Trophoblast cell (in vitro differentiated cells and primary cell): ENCODE measurements at regions not wholly inside any gene's neighbourhood (a gene's known extent, or its start where the extent isn't known, plus 50 kb on each side); places are given as distances from the start of the nearest gene placed in this dataset.

Source experiments
- DNase-seq, 2 donors: peaks; one replicate each; pipeline ENCODE4 v3.0.0-alpha.2; 2016
- H2AFZ ChIP-seq: 2 replicates; pipeline ENCODE4 v1.6.1; 2013; ENCODE audit warnings: low read length, moderate library complexity, mild to moderate bottlenecking; ENCODE audit not compliant: insufficient read depth, poor library complexity
- H2AK5ac ChIP-seq: 2 replicates; pipeline ENCODE4 v1.6.1; 2013; ENCODE audit warnings: mild to moderate bottlenecking, low read length
- H2BK120ac ChIP-seq: 2 replicates; pipeline ENCODE4 v1.6.1; 2013; ENCODE audit warnings: low read length, mild to moderate bottlenecking, moderate library complexity; ENCODE audit not compliant: insufficient read depth, poor library complexity
- H2BK12ac ChIP-seq: 2 replicates; pipeline ENCODE4 v1.6.1; 2013; ENCODE audit warnings: mild to moderate bottlenecking, low read length, moderate library complexity
- H2BK5ac ChIP-seq: 2 replicates; pipeline ENCODE4 v1.6.1; 2013; ENCODE audit warnings: low read length, low read depth, moderate library complexity, mild to moderate bottlenecking; ENCODE audit not compliant: poor library complexity
- H3K14ac ChIP-seq: 2 replicates; pipeline ENCODE4 v1.6.1; 2013; ENCODE audit warnings: mild to moderate bottlenecking, low read length
- H3K18ac ChIP-seq: 2 replicates; pipeline ENCODE4 v1.6.1; 2013; ENCODE audit warnings: mild to moderate bottlenecking, low read length
- H3K23ac ChIP-seq: 2 replicates; pipeline ENCODE4 v1.6.1; 2013; ENCODE audit warnings: low read length
- H3K27ac ChIP-seq: 2 replicates; pipeline ENCODE4 v1.5.1; 2013; ENCODE audit warnings: low read depth, mild to moderate bottlenecking, inconsistent platforms, low read length, moderate library complexity
- H3K27me3 ChIP-seq: 2 replicates; pipeline ENCODE4 v1.6.1; 2013; ENCODE audit warnings: inconsistent platforms, mild to moderate bottlenecking, low read length, moderate library complexity; ENCODE audit not compliant: insufficient read depth
- H3K36me3 ChIP-seq, 2 experiments: 1 replicate in 1 of 2; 2 replicates in 1 of 2; pipeline ENCODE4 v1.6.1; 2013; ENCODE audit warnings: low read length in 2 of 2, mild to moderate bottlenecking in 2 of 2, moderate library complexity in 1 of 2; ENCODE audit not compliant: insufficient read depth in 2 of 2, control insufficient read depth in 1 of 2
- H3K4ac ChIP-seq: 2 replicates; pipeline ENCODE4 v1.6.1; 2013; ENCODE audit warnings: low read depth, mild to moderate bottlenecking, low read length, moderate library complexity
- H3K4me1 ChIP-seq, 2 experiments: 1 replicate in 1 of 2; 2 replicates in 1 of 2; pipeline ENCODE4 v1.6.1; 2013; ENCODE audit warnings: low read length in 2 of 2, mild to moderate bottlenecking in 2 of 2, moderate library complexity in 1 of 2; ENCODE audit not compliant: insufficient read depth in 2 of 2, control insufficient read depth in 1 of 2
- H3K4me2 ChIP-seq: 2 replicates; pipeline ENCODE4 v1.6.1; 2013; ENCODE audit warnings: inconsistent platforms, mild to moderate bottlenecking, low read length, moderate library complexity
- H3K4me3 ChIP-seq: 2 replicates; pipeline ENCODE4 v1.5.1; 2013; ENCODE audit warnings: mild to moderate bottlenecking, low read depth, low read length, inconsistent platforms
- H3K79me1 ChIP-seq: one replicate; pipeline ENCODE4 v1.6.1; 2013; ENCODE audit warnings: low read length
- H3K79me2 ChIP-seq: 2 replicates; pipeline ENCODE4 v1.6.1; 2013; ENCODE audit warnings: low read length, mild to moderate bottlenecking; ENCODE audit not compliant: control insufficient read depth, insufficient read depth, poor library complexity
- H3K9ac ChIP-seq: 2 replicates; pipeline ENCODE4 v1.6.1; 2013; ENCODE audit warnings: mild to moderate bottlenecking, low read length
- H3K9me3 ChIP-seq: 2 replicates; pipeline ENCODE4 v1.6.1; 2013; ENCODE audit warnings: low read depth, mild to moderate bottlenecking, control low read depth, inconsistent platforms, low read length; ENCODE audit not compliant: insufficient read depth
- H4K12ac ChIP-seq: 2 replicates; pipeline ENCODE4 v1.6.1; 2013; ENCODE audit warnings: low read depth, mild to moderate bottlenecking, low read length, moderate library complexity
- H4K8ac ChIP-seq: 2 replicates; pipeline ENCODE4 v1.6.1; 2013; ENCODE audit warnings: low read depth, mild to moderate bottlenecking, low read length, moderate library complexity
- H4K91ac ChIP-seq: one replicate; pipeline ENCODE4 v1.6.1; 2013; ENCODE audit warnings: low read depth, mild to moderate bottlenecking, low read length, moderate library complexity
- WGBS: extraction: QIAGEN DNeasy Blood & Tissue Kit; methylation state at CpG from one replicate; pipeline ENCODE4 v1.1.7; 2013; ENCODE audit warnings: missing lambda C conversion rate; ENCODE audit not compliant: insufficient read length, insufficient coverage; ENCODE audit errors: extremely low coverage; 5-methylcytosine and 5-hydroxymethylcytosine counted together

DNA sequence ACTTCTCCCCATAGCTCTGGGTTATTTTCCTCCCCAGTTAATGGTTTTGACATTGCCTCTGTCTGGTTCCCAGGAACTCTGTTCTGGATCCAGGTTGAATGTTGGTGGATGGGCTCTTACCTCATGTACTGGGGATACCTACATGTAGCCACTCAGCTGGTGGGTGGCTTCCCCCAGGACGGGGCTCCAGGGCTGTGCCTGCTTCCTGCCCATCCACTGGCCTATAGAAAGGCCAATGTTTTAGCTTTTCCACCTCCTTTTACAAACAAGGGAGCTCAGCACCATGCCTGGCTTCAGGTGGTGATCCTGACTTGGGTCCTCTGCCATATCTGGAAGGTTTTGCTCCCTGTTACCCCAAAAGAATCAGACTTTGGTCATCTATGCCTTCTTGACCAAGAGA is 120.2 kb downstream of the AKAP11 start:
- no peaks in the 10 kb centered on the region for H3K27me3 ChIP-seq
- DNase-seq: no peak

DNA sequence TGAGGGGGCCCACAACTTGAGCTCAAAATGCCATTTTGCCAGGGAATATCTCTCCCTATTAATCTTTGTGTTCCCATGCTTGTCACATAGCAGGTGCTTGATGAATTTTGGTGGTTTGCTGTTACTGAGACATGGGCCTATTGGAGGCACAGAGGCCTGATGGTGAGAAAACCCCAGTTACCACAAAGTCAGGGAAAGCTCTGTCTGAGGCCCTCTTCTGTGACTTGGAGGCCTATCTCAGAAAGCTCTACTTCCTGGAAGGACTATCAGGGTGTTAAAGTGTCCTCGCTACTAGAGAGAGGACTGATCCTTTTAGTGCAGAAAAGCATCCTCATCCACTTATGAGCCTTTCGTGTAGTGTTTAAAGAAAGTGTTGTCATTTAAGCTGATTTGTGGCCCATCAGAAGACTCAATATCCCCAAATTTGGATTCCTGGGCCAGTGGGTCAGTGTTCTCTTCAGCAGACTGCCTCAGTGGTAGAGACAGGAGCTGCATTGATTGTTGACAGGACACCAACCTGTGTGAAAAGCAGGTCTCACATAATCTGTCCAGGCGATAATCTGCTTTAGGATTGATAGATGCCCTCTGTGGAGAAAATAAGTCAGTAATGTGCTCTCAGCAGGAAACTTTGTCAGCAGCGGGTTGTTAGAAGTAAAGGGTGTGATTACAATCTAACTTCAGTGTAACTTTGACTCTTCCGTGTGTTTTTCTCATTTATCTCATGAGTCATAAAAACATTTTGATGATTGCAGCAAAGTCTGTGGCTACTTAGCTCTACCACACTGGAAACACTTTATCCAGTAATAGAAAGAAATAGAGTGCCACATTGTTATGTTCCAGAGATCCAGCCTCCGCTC is 121.0 kb downstream of the AKAP11 start:
- Histone ChIP-seq H3K9ac (no peak overlapping the region), H2AFZ (no peak overlapping the region), H3K27me3 (no peaks in the 10 kb centered on the region), H3K14ac (no peak overlapping the region), H3K9me3 (no peaks in the 10 kb centered on the region), H3K79me2 (no peaks in the 10 kb centered on the region), H3K79me1 (no peaks in the 10 kb centered on the region), H3K4me1 (no peaks in the 10 kb centered on the region), H4K8ac (no peak overlapping the region), H3K4me2 (no peak overlapping the region), H4K91ac (no peak overlapping the region), H3K27ac (no peak overlapping the region), H2AK5ac (no peak overlapping the region), H3K36me3 (no peaks in the 10 kb centered on the region), H2BK120ac (no peak overlapping the region), H2BK5ac (no peak overlapping the region), H2BK12ac (no peak overlapping the region), H3K23ac (no peak overlapping the region), H3K18ac (no peak overlapping the region), H3K4me3 (no peak overlapping the region), H3K4ac (no peak overlapping the region), H4K12ac (no peak overlapping the region)
- no CpG with 5 or more reads among the region's 6 CpGs for WGBS
- DNase-seq: no peak

More for the DNA sequence above, 120.2 kb downstream of the AKAP11 start:
- H2BK12ac ChIP-seq: no peak overlapping the region
- no peak overlapping the region for H3K18ac ChIP-seq
- no peaks in the 10 kb centered on the region for H3K79me2 ChIP-seq
- H2AK5ac ChIP-seq: no peak overlapping the region
- H3K36me3 ChIP-seq: no peaks in the 10 kb centered on the region
- no peak overlapping the region for H3K4me2 ChIP-seq
- no peak overlapping the region for H3K27ac ChIP-seq
- no peak overlapping the region for H2BK5ac ChIP-seq
- H4K12ac ChIP-seq: no peak overlapping the region
- H3K79me1 ChIP-seq: no peaks in the 10 kb centered on the region
- no peaks in the 10 kb centered on the region for H3K4me1 ChIP-seq
- no peak overlapping the region for H3K14ac ChIP-seq
- no peak overlapping the region for H4K8ac ChIP-seq
- H3K4ac ChIP-seq: no peak overlapping the region
- no CpG with 5 or more reads among the region's 1 CpG for WGBS
- H3K4me3 ChIP-seq: no peak overlapping the region
- no peak overlapping the region for H2AFZ ChIP-seq
- no peak overlapping the region for H3K23ac ChIP-seq
- H4K91ac ChIP-seq: no peak overlapping the region
- no peak overlapping the region for H3K9ac ChIP-seq
- H2BK120ac ChIP-seq: no peak overlapping the region
- H3K9me3 ChIP-seq: no peaks in the 10 kb centered on the region

DNA sequence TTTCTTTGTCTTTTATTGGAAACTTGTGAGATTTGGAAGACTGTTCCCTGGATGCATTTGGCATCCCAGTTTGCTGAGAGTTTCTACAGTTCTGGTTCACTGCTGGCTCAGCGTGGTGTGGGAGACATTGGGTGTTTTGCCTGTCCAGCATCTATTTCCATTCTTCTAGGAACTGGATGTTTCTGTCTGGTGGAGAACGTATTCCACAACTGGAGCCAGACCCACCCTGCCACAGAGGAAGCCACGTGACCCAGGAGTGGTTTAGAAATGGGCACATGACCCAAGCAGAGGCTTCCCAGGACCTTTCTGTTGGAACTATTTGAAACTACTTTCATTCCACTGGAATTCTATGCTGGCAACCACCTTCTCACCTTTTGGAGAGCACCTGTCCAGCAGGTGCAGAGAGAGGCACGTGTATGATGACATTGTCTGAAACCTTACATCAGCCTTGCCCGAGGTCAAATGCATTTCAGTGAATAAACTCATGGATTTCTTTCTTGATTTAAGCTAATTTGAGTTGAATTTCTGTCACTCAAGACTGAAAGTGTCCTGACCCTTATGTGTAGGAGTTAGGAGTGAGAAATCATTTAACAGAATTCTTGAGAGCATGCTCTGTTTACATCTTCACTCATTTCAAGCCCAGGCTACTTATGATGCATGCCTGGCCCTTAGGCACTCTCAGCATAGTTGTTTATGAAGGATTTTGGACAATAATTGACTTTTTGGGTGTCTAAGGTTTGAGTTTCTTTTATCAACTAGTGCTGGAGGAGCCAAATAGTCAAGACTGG is 121.8 kb downstream of the AKAP11 start:
- H3K4me1 ChIP-seq: no peaks in the 10 kb centered on the region
- H2AK5ac ChIP-seq: no peak overlapping the region
- H2BK12ac ChIP-seq: no peak overlapping the region
- H3K36me3 ChIP-seq: no peaks in the 10 kb centered on the region
- no peaks in the 10 kb centered on the region for H3K79me2 ChIP-seq
- no CpG with 5 or more reads among the region's 5 CpGs for WGBS
- no peak overlapping the region for H4K91ac ChIP-seq
- H2BK5ac ChIP-seq: no peak overlapping the region
- H3K27me3 ChIP-seq: no peaks in the 10 kb centered on the region
- no peak overlapping the region for H2AFZ ChIP-seq
- H3K23ac ChIP-seq: no peak overlapping the region
- H3K14ac ChIP-seq: no peak overlapping the region
- H4K12ac ChIP-seq: no peak overlapping the region
- no peak overlapping the region for H3K18ac ChIP-seq
- no peak overlapping the region for H4K8ac ChIP-seq
- H3K4me3 ChIP-seq: no peak overlapping the region
- no peak overlapping the region for H3K4me2 ChIP-seq
- peak; percentile 76 to 86 for DNase-seq
- H3K9ac ChIP-seq: no peak overlapping the region
- no peaks in the 10 kb centered on the region for H3K9me3 ChIP-seq
- no peak overlapping the region for H3K27ac ChIP-seq
- no peaks in the 10 kb centered on the region for H3K79me1 ChIP-seq
- no peak overlapping the region for H2BK120ac ChIP-seq
- no peak overlapping the region for H3K4ac ChIP-seq

DNA sequence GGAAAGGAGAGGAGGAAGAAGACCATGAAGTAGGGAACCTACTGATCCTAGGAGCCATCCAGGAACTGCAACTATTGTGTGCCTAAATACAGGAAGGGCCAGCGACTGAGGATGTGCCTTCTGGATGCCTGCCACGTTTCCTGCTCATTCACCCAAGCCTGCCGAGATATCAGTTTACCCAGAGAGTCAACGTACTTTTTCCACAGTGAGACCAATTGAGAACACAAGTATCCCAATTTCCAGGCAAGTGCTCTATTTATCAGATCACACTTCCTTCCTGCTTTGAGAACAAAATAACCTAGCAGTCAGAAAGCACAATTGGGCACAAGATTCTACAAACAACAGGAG is 122.4 kb downstream of the AKAP11 start:
- no peak overlapping the region for H3K23ac ChIP-seq
- no peak overlapping the region for H3K4ac ChIP-seq
- no peak overlapping the region for H4K8ac ChIP-seq
- H3K79me2 ChIP-seq: no peaks in the 10 kb centered on the region
- no peak for DNase-seq
- H3K27ac ChIP-seq: no peak overlapping the region
- no CpG with 5 or more reads among the region's 4 CpGs for WGBS
- H2BK5ac ChIP-seq: no peak overlapping the region
- H3K27me3 ChIP-seq: no peaks in the 10 kb centered on the region
- no peak overlapping the region for H3K18ac ChIP-seq
- H2AK5ac ChIP-seq: no peak overlapping the region
- H3K4me3 ChIP-seq: no peak overlapping the region
- H3K9me3 ChIP-seq: no peaks in the 10 kb centered on the region
- no peaks in the 10 kb centered on the region for H3K79me1 ChIP-seq
- H3K36me3 ChIP-seq: no peaks in the 10 kb centered on the region
- no peak overlapping the region for H3K14ac ChIP-seq
- no peak overlapping the region for H4K12ac ChIP-seq
- no peak overlapping the region for H2BK120ac ChIP-seq
- H4K91ac ChIP-seq: no peak overlapping the region
- H3K9ac ChIP-seq: no peak overlapping the region
- no peak overlapping the region for H2BK12ac ChIP-seq
- no peak overlapping the region for H2AFZ ChIP-seq
- no peaks in the 10 kb centered on the region for H3K4me1 ChIP-seq
- no peak overlapping the region for H3K4me2 ChIP-seq
